IMR-90 (cell line): ENCODE measurements at regions not wholly inside any gene's neighbourhood (a gene's known extent, or its start where the extent isn't known, plus 50 kb on each side); places are given as distances from the start of the nearest gene placed in this dataset.

Experiments used
- ATAC-seq: fragments of 200-7000 bp; cut with Tn5 transposase; 2 replicates; pipeline ENCODE4 v1.9.1; 2020; ENCODE audit warnings: low read depth, mild to moderate bottlenecking, moderate library complexity
- BruUV-seq: library from RNA; stranded (reverse); fragments of 400-500 nt; replicated peaks from 2 replicates; lab custom pipeline; 2021; lab: Mats Ljungman, UMichigan
- CTCF ChIA-PET: fragments of 300-600 bp; formaldehyde crosslinking; extraction: SDS; loops from one replicate; lab custom pipeline; 2021; ENCODE audit warnings: antibody characterized with exemption; lab: Yijun Ruan, JAX
- POLR2A ChIA-PET: fragments of 300-600 bp; sonication (Branson Sonifier 250); formaldehyde crosslinking; loops from one replicate; lab custom pipeline; 2022; ENCODE audit warnings: antibody characterized with exemption; ENCODE audit not compliant: unreplicated experiment; lab: Charles Lee
- DNase-seq: peaks from one replicate; pipeline ENCODE4 v3.0.0; 2013
- H2AFZ ChIP-seq: replicated peaks from 2 replicates; pipeline ENCODE3; 2013; ENCODE audit warnings: low read length, mild to moderate bottlenecking; ENCODE audit not compliant: poor library complexity
- H2AK5ac ChIP-seq: 2 replicates; pipeline ENCODE4 v1.6.1; 2013; ENCODE audit warnings: low read depth, low read length, inconsistent platforms
- H2AK9ac ChIP-seq: replicated peaks from 2 replicates; pipeline ENCODE3; 2013; ENCODE audit warnings: mild to moderate bottlenecking, low read depth, low read length, moderate library complexity; ENCODE audit not compliant: poor library complexity
- H2BK120ac ChIP-seq: 2 replicates; pipeline ENCODE4 v1.6.1; 2013; ENCODE audit warnings: low read depth, low read length, inconsistent platforms
- H2BK15ac ChIP-seq: 3 replicates; pipeline ENCODE4 v1.6.1; 2013; ENCODE audit warnings: low read depth, low read length, inconsistent platforms
- H2BK20ac ChIP-seq: 2 replicates; pipeline ENCODE4 v1.6.1; 2013; ENCODE audit warnings: low read depth, mild to moderate bottlenecking, inconsistent platforms, low read length, moderate library complexity
- H2BK5ac ChIP-seq: 2 replicates; pipeline ENCODE4 v1.6.1; 2013; ENCODE audit warnings: mild to moderate bottlenecking, low read depth, low read length, inconsistent platforms; ENCODE audit not compliant: poor library complexity, severe bottlenecking
- H3K14ac ChIP-seq: replicated peaks from 2 replicates; pipeline ENCODE4 v1.6.1; 2013; ENCODE audit warnings: low read depth, low read length, inconsistent platforms
- H3K18ac ChIP-seq: 2 replicates; pipeline ENCODE4 v1.6.1; 2013; ENCODE audit warnings: low read depth, low read length, control low read depth
- H3K23ac ChIP-seq: 2 replicates; pipeline ENCODE4 v1.6.1; 2013; ENCODE audit warnings: low read depth, low read length, inconsistent platforms
- H3K27ac ChIP-seq: 2 replicates; pipeline ENCODE4 v1.5.1; 2013; ENCODE audit warnings: mild to moderate bottlenecking, control low read depth, low read length; ENCODE audit not compliant: insufficient read depth
- H3K27me3 ChIP-seq: 2 replicates; pipeline ENCODE4 v1.6.1; 2013; ENCODE audit warnings: low read length; ENCODE audit not compliant: control insufficient read depth, insufficient read depth
- H3K36me3 ChIP-seq: 2 replicates; pipeline ENCODE4 v1.6.1; 2013; ENCODE audit warnings: low read length, mixed read lengths; ENCODE audit not compliant: control insufficient read depth, insufficient read depth
- H3K4ac ChIP-seq: 2 replicates; pipeline ENCODE4 v1.6.1; 2013; ENCODE audit warnings: low read depth, low read length, inconsistent platforms
- H3K4me1 ChIP-seq: 2 replicates; pipeline ENCODE4 v1.6.1; 2013; ENCODE audit warnings: low read length, mixed read lengths; ENCODE audit not compliant: control insufficient read depth, insufficient read depth
- H3K4me2 ChIP-seq: 2 replicates; pipeline ENCODE4 v1.6.1; 2013; ENCODE audit warnings: low read depth, mild to moderate bottlenecking, control low read depth, low read length, moderate library complexity
- H3K4me3 ChIP-seq: 2 replicates; pipeline ENCODE4 v1.5.1; 2013; ENCODE audit warnings: low read depth, mild to moderate bottlenecking, control low read depth, low read length, moderate library complexity; ENCODE audit not compliant: insufficient read depth
- H3K56ac ChIP-seq: 2 replicates; pipeline ENCODE4 v1.6.1; 2013; ENCODE audit warnings: low read length, inconsistent platforms; ENCODE audit not compliant: insufficient read depth; ENCODE audit errors: extremely low read depth
- H3K79me1 ChIP-seq, 2 experiments: 2 replicates each; pipeline ENCODE4 v1.6.1; 2013; ENCODE audit warnings: low read length in 2 of 2, inconsistent platforms in 1 of 2, low read depth in 1 of 2
- H3K9ac ChIP-seq: 2 replicates; pipeline ENCODE4 v1.6.1; 2013; ENCODE audit warnings: low read depth, low read length, control low read depth
- H3K9me1 ChIP-seq: 2 replicates; pipeline ENCODE4 v1.6.1; 2013; ENCODE audit warnings: low read length, inconsistent platforms; ENCODE audit not compliant: insufficient read depth
- H3K9me3 ChIP-seq: 2 replicates; pipeline ENCODE4 v1.6.1; 2013; ENCODE audit warnings: low read length; ENCODE audit not compliant: control insufficient read depth, insufficient read depth
- H4K20me1 ChIP-seq: 2 replicates; pipeline ENCODE4 v1.6.1; 2013; ENCODE audit warnings: low read length, inconsistent platforms; ENCODE audit not compliant: insufficient read depth
- H4K5ac ChIP-seq: 2 replicates; pipeline ENCODE4 v1.6.1; 2013; ENCODE audit warnings: mild to moderate bottlenecking, low read depth, low read length, control low read depth
- H4K8ac ChIP-seq, 2 experiments: 2 replicates each; pipeline ENCODE4 v1.6.1; 2013; ENCODE audit warnings: low read depth in 2 of 2, low read length in 2 of 2, control low read depth in 1 of 2, inconsistent platforms in 1 of 2
- H4K91ac ChIP-seq: 2 replicates; pipeline ENCODE4 v1.6.1; 2013; ENCODE audit warnings: low read depth, low read length, inconsistent platforms; ENCODE audit not compliant: insufficient read depth
- USF2 ChIP-seq: fragments of 150-350 bp; IDR thresholded peaks from 2 replicates; pipeline ENCODE4 v1.6.1; 2017; ENCODE audit warnings: mild to moderate bottlenecking, antibody characterized with exemption, low read length, low read depth
- WGBS, 2 experiments: methylation state at CpG; one replicate each; pipeline versions ENCODE4 v1.1.5 to v1.1.7; 2013; ENCODE audit warnings: missing lambda C conversion rate in 2 of 2; ENCODE audit not compliant: insufficient read length in 1 of 2; ENCODE audit errors: extremely low coverage in 2 of 2; 5-methylcytosine and 5-hydroxymethylcytosine counted together
- dilution Hi-C: fragments of 300-500 bp; cut with HindIII; formaldehyde crosslinking; loops from one replicate; pipeline ENCODE4 v1.14.3; 2018; ENCODE audit warnings: low sequenced_read_pairs; ENCODE audit not compliant: unreplicated experiment
- in situ Hi-C: fragments of 300-500 bp; cut with MboI; formaldehyde crosslinking; loops from 3 replicates; pipeline ENCODE4 v1.14.3; 2019; ENCODE audit warnings: low sequenced_read_pairs, inconsistent platforms, mixed read lengths
- intact Hi-C: fragments of 100-400 bp; cut with micrococcal nuclease; formaldehyde crosslinking; loops from 2 replicates; pipeline ENCODE4 v1.10.0; 2022

GRCh38 chr1:105585791-105586190, 1470.7 kb upstream of the PRMT6 start:
- no peak for DNase-seq
- CTCF ChIA-PET = no interaction called here
- no peak for TF ChIP-seq USF2
- Histone ChIP-seq H3K79me1 (no peaks in the 10 kb centered on the region), H2AK9ac (no peak overlapping the region), H4K20me1 (no peaks in the 10 kb centered on the region), H3K56ac (no peak overlapping the region), H3K4me3 (no peak overlapping the region), H2AFZ (no peak overlapping the region), H3K23ac (no peak overlapping the region), H2BK120ac (no peak overlapping the region), H4K8ac (no peak overlapping the region), H2BK5ac (no peak overlapping the region), H4K5ac (no peak overlapping the region), H3K9ac (no peak overlapping the region), H3K36me3 (no peaks in the 10 kb centered on the region), H3K9me1 (no peaks in the 10 kb centered on the region), H3K27me3 (no peaks in the 10 kb centered on the region), H3K18ac (no peak overlapping the region), H2BK15ac (no peak overlapping the region), H2AK5ac (no peak overlapping the region), H4K91ac (no peak overlapping the region), H3K4ac (no peak overlapping the region), H3K9me3 (no peaks in the 10 kb centered on the region; the same call in 1 of the 2 replicates), H2BK20ac (no peak overlapping the region), H3K4me2 (no peak overlapping the region), H3K4me1 (no peaks in the 10 kb centered on the region), H3K27ac (no peak overlapping the region), H3K14ac (no peak overlapping the region)
- no peak for ATAC-seq
- intact Hi-C loops = no loop called here
- no TSS peak for BruUV-seq
- POLR2A ChIA-PET = no interaction called here
- no CpG with 5 or more reads among the region's 2 CpGs for WGBS, 2 experiments
- in situ Hi-C loops = no loop called here
- dilution Hi-C loops = no loop called here
